Peyer's patch (tissue), 4 donors: ENCODE measurements at regions not wholly inside any gene's neighbourhood (a gene's known extent, or its start where the extent isn't known, plus 50 kb on each side); places are given as distances from the start of the nearest gene placed in this dataset.

ENCODE experiments used
- DNase-seq, 3 donors: peaks; one replicate each; pipeline ENCODE4 v3.0.0-alpha.2; 2017 to 2019
- H3K27ac ChIP-seq, 4 donors: fragments of 200-600 bp; sonication (generic); one replicate each; pipeline ENCODE4 v1.5.1; 2016 to 2019
- H3K27me3 ChIP-seq, 2 donors: fragments of 200-600 bp; sonication (generic); one replicate each; pipeline ENCODE4 v1.5.1; 2019
- H3K36me3 ChIP-seq, 3 donors: fragments of 200-600 bp; sonication (generic); one replicate each; pipeline ENCODE4 v1.5.1; 2016 to 2019
- H3K4me1 ChIP-seq, 4 donors: fragments of 200-600 bp; sonication (generic); one replicate each; pipeline ENCODE4 v1.5.1; 2016 to 2019
- H3K4me3 ChIP-seq, 4 donors: fragments of 200-600 bp; sonication (generic); 1 replicate in 3 of 4; 2 replicates in 1 of 4; pipeline ENCODE4 v1.5.1; 2016 to 2019; ENCODE audit warnings: mild to moderate bottlenecking in 1 of 4
- H3K9me3 ChIP-seq, 4 donors: fragments of 200-600 bp; sonication (generic); one replicate each; pipeline ENCODE4 v1.5.1; 2016 to 2019; ENCODE audit warnings: mild to moderate bottlenecking in 1 of 4
- CTCF ChIP-seq, 6 experiments: fragments of 450-650 bp in 4 of 6; fragments of 200-600 bp in 2 of 6; sonication (generic) in 1 of 6; IDR thresholded peaks; one replicate each; pipeline ENCODE4 v1.5.1; 2017 to 2019; ENCODE audit warnings: antibody characterized with exemption in 6 of 6, mild to moderate bottlenecking in 3 of 6, moderate library complexity in 1 of 6
- POLR2A ChIP-seq, 2 donors: fragments of 450-650 bp; IDR thresholded peaks; one replicate each; pipeline ENCODE4 v1.5.1; 2017; ENCODE audit warnings: antibody characterized with exemption in 2 of 2, mild to moderate bottlenecking in 2 of 2, moderate library complexity in 2 of 2

GRCh38 chr3:168624195-168624594, 528.5 kb upstream of the GOLIM4 start:
- Histone ChIP-seq H3K36me3 (no peaks in the 10 kb centered on the region), H3K27me3 (no peaks in the 10 kb centered on the region), H3K4me1 (no peaks in the 10 kb centered on the region), H3K9me3 (no peaks in the 10 kb centered on the region), H3K27ac (no peak overlapping the region), H3K4me3 (no peak overlapping the region)
- TF ChIP-seq POLR2A (IDR thresholded peaks at IDR 0.05) (no peak), CTCF (IDR thresholded peaks at IDR 0.05) (no peak)
- DNase-seq: no peak

GRCh38 chr3:168622795-168623194, 527.1 kb upstream of the GOLIM4 start:
- H3K4me1 ChIP-seq: no peaks in the 10 kb centered on the region
- H3K36me3 ChIP-seq: no peaks in the 10 kb centered on the region
- no peak overlapping the region for H3K27ac ChIP-seq
- no peaks in the 10 kb centered on the region for H3K9me3 ChIP-seq
- H3K4me3 ChIP-seq: no peak overlapping the region
- DNase-seq: no peak
- TF ChIP-seq POLR2A (IDR thresholded peaks at IDR 0.05): no peak
- TF ChIP-seq CTCF (IDR thresholded peaks at IDR 0.05): no peak
- no peaks in the 10 kb centered on the region for H3K27me3 ChIP-seq

GRCh38 chr3:168620854-168621253, 525.1 kb upstream of the GOLIM4 start:
- H3K9me3 ChIP-seq: no peaks in the 10 kb centered on the region

GRCh38 chr3:168618827-168619470, 523.2 kb upstream of the GOLIM4 start:
- no peak overlapping the region for H3K27ac ChIP-seq
- H3K4me1 ChIP-seq: no peaks in the 10 kb centered on the region
- H3K4me3 ChIP-seq: no peak overlapping the region
- TF ChIP-seq CTCF (IDR thresholded peaks at IDR 0.05): no peak
- H3K9me3 ChIP-seq: no peaks in the 10 kb centered on the region
- H3K36me3 ChIP-seq: no peaks in the 10 kb centered on the region
- no peaks in the 10 kb centered on the region for H3K27me3 ChIP-seq
- DNase-seq: no peak

More at GRCh38 chr3:168620854-168621253, 525.1 kb upstream of the GOLIM4 start:
- Histone ChIP-seq H3K27me3 (no peaks in the 10 kb centered on the region), H3K4me1 (no peaks in the 10 kb centered on the region), H3K36me3 (no peaks in the 10 kb centered on the region), H3K4me3 (no peak overlapping the region), H3K27ac (no peak overlapping the region)
- DNase-seq: no peak
- TF ChIP-seq POLR2A (IDR thresholded peaks at IDR 0.05) (no peak), CTCF (IDR thresholded peaks at IDR 0.05) (peak in 2 of 6 experiments; percentile 42 to 52)

- Histone ChIP-seq H3K27me3 (no peaks in the 10 kb centered on the region), H3K4me3 (no peak overlapping the region), H3K27ac (no peak overlapping the region), H3K4me1 (no peaks in the 10 kb centered on the region), H3K9me3 (no peaks in the 10 kb centered on the region), H3K36me3 (no peaks in the 10 kb centered on the region)
- DNase-seq: no peak
- TF ChIP-seq POLR2A (IDR thresholded peaks at IDR 0.05): no peak
- TF ChIP-seq CTCF (IDR thresholded peaks at IDR 0.05): no peak
These were observed 521.9 kb upstream of the GOLIM4 start for GRCh38 chr3:168617658-168618057.

DNA sequence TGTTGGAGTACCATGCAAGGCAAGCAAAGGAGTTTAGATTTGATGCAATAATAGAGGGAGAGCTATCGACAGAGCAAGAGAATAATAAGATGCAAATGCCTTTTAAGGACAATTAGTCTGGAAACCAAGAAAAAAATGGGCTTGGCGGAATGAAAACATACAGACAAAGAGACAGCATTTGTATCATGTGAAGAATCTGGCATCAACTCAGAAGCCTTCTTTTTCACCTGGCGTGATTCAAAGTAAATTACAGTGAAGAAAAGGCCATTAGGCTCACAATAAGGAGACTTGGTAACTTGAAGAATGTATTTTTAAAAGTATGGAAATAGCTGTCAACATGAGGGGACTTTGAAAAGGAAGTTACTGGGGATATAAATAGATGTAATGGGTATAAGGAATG, 521.2 kb upstream of the GOLIM4 start:
- Histone ChIP-seq H3K9me3 (no peaks in the 10 kb centered on the region), H3K27me3 (no peaks in the 10 kb centered on the region), H3K4me1 (no peaks in the 10 kb centered on the region), H3K27ac (no peak overlapping the region), H3K4me3 (no peak overlapping the region), H3K36me3 (no peaks in the 10 kb centered on the region)
- no peak for DNase-seq
- TF ChIP-seq CTCF (IDR thresholded peaks at IDR 0.05) (no peak), POLR2A (IDR thresholded peaks at IDR 0.05) (no peak)
